Epithelial cell of esophagus (primary cell): ENCODE measurements at regions not wholly inside any gene's neighbourhood (a gene's known extent, or its start where the extent isn't known, plus 50 kb on each side); places are given as distances from the start of the nearest gene placed in this dataset.

ENCODE experiments used
- DNase-seq: peaks from one replicate; pipeline ENCODE4 v3.0.0; 2010; ENCODE audit warnings: low read depth
- H3K4me3 ChIP-seq: 2 replicates; pipeline ENCODE4 v1.5.1; 2011; ENCODE audit warnings: mild to moderate bottlenecking, low read length, control low read depth
- CTCF ChIP-seq: IDR thresholded peaks from 2 replicates; pipeline ENCODE4 v1.5.1; 2011; ENCODE audit warnings: low read depth, mild to moderate bottlenecking, low read length, control low read depth, inconsistent platforms; ENCODE audit not compliant: insufficient read depth; ENCODE audit errors: missing control alignments

DNA sequence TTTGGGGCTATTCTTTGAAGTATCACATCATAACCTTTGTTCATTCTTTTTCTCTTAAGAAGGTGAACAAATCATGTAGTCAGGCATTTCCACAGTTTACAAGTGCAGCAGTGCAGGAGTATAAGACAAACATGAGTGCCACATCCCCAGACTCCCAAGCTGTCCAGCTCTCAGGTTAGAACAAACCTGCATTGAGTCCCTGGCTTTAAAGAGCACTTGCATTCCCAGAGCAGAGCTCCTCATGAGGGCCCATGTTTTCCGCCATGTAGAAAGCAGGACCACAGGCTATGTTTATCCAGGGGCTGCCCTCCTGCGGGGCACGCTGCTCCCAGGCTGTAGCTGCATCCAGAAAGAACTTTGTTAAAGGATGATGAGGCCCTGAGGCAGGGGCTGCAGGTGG is 267.7 kb downstream of the TLE3 start:
- no peak overlapping the region for H3K4me3 ChIP-seq
- DNase-seq: no peak
- no peak for TF ChIP-seq CTCF

DNA sequence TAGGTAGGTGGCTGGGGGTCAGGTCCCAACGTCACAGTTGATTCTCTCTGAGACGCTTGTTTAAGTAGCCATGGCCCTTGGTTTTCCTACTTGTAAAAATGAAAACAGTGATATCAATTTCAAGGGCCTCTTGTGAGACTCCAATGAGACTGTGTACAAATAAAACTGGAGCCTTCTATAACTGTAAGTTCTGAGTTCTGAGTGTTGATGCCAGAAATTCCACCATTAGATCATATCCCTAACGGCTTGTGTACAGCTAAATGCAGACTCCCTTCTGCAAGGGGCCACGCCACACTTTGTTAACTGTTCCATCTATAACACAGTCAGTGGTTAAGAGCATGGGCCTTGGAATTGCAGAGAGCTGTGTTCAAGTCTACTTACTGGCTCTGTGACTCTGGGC is 267.3 kb downstream of the TLE3 start:
- no peak overlapping the region for H3K4me3 ChIP-seq
- TF ChIP-seq CTCF: no peak
- no peak for DNase-seq

DNA sequence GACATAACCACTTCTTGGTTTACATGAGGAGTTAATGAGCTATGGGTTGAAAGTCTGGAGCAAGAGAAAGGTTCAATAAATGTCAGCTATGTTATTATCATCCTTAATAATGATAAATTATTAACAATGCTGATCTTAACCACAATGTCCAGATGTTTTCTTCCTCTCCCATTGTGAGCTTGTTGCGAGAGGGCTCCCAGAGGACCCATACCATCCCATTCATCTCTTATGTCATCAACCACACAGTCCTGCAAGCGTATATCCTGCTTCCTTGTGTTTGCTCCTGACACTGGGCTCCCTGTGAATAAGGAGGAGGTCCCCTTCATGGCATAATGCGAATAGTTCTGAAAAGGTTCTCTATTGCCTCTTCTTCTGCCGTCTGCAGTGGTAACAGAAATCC is 266.8 kb downstream of the TLE3 start:
- no peak for DNase-seq

GRCh38 chr15:69834267-69834666 is 263.4 kb downstream of the TLE3 start:
- TF ChIP-seq CTCF: no peak
- DNase-seq: no peak
- H3K4me3 ChIP-seq: no peak overlapping the region

More for the DNA sequence above, 266.8 kb downstream of the TLE3 start:
- H3K4me3 ChIP-seq: no peak overlapping the region
- no peak for TF ChIP-seq CTCF

DNA sequence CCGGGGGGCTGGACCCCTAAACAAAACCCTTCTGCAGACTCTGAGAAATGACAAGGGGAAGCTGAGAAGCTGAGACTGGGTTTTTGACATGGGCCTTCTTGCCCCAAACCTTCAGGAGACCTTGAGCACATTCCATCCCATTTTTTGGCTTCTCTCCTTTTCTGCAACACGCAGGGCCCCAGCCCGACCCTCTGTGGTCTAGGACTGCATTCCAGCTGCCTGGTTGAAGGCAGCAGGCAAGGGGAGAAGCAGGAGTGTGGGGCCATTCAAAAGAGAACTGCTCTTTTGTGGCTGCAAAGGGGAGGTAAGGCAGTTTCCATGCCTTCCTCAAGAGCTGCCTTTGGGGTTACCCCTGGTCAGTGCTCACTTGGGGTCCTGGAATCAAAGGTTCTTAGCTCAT is 263.0 kb downstream of the TLE3 start:
- no peak for TF ChIP-seq CTCF
- no peak overlapping the region for H3K4me3 ChIP-seq

GRCh38 chr15:69836048-69836447 is 261.7 kb downstream of the TLE3 start:
- DNase-seq: no peak
- H3K4me3 ChIP-seq: no peak overlapping the region
- no peak for TF ChIP-seq CTCF

More for the DNA sequence above, 263.0 kb downstream of the TLE3 start:
- DNase-seq: no peak

- no peak for DNase-seq
These were observed 261.0 kb downstream of the TLE3 start for GRCh38 chr15:69836526-69837230.

More at GRCh38 chr15:69836526-69837230, 261.0 kb downstream of the TLE3 start:
- no peak for TF ChIP-seq CTCF
- H3K4me3 ChIP-seq: no peak overlapping the region
